Muscle of leg (tissue), 3 donors: ENCODE measurements at regions not wholly inside any gene's neighbourhood (a gene's known extent, or its start where the extent isn't known, plus 50 kb on each side); places are given as distances from the start of the nearest gene placed in this dataset.

Source experiments
- DNase-seq: peaks from one replicate; pipeline ENCODE4 v3.0.0; 2013
- H3K27ac ChIP-seq: one replicate; pipeline ENCODE4 v1.5.1; 2013; ENCODE audit warnings: mild to moderate bottlenecking, low read length, control low read depth
- H3K27me3 ChIP-seq: one replicate; pipeline ENCODE4 v1.6.1; 2013; ENCODE audit warnings: low read length; ENCODE audit not compliant: control insufficient read depth, insufficient read depth
- H3K36me3 ChIP-seq: one replicate; pipeline ENCODE4 v1.6.1; 2013; ENCODE audit warnings: low read length; ENCODE audit not compliant: control insufficient read depth, insufficient read depth
- H3K4me1 ChIP-seq: one replicate; pipeline ENCODE4 v1.6.1; 2013; ENCODE audit warnings: low read length; ENCODE audit not compliant: control insufficient read depth, insufficient read depth
- H3K4me3 ChIP-seq: one replicate; pipeline ENCODE4 v1.5.1; 2013; ENCODE audit warnings: low read length, control low read depth
- H3K9me3 ChIP-seq: replicated peaks from 2 replicates; pipeline ENCODE4 v1.6.1; 2013; ENCODE audit warnings: low read depth, low read length; ENCODE audit not compliant: control insufficient read depth
- WGBS: methylation state at CpG from one replicate; pipeline ENCODE4 v1.1.5; 2013; ENCODE audit warnings: missing lambda C conversion rate; ENCODE audit not compliant: insufficient coverage; 5-methylcytosine and 5-hydroxymethylcytosine counted together

GRCh38 chr3:168431491-168431890, 335.8 kb upstream of the GOLIM4 start:
- no CpG with 5 or more reads among the region's 2 CpGs for WGBS
- no peak for DNase-seq

GRCh38 chr3:168427835-168428475, 332.2 kb upstream of the GOLIM4 start:
- WGBS: no CpG with 5 or more reads among the region's 1 CpG
- Histone ChIP-seq H3K4me3 (no peak overlapping the region), H3K36me3 (no peaks in the 10 kb centered on the region), H3K27me3 (no peaks in the 10 kb centered on the region), H3K4me1 (no peaks in the 10 kb centered on the region), H3K9me3 (no peaks in the 10 kb centered on the region), H3K27ac (no peak overlapping the region)
- peak; percentile 17 for DNase-seq

More at GRCh38 chr3:168431491-168431890, 335.8 kb upstream of the GOLIM4 start:
- H3K27ac ChIP-seq: no peak overlapping the region
- no peaks in the 10 kb centered on the region for H3K36me3 ChIP-seq
- H3K27me3 ChIP-seq: no peaks in the 10 kb centered on the region
- H3K9me3 ChIP-seq: no peaks in the 10 kb centered on the region
- no peak overlapping the region for H3K4me3 ChIP-seq
- no peaks in the 10 kb centered on the region for H3K4me1 ChIP-seq

- peak; percentile 4 for DNase-seq
- Histone ChIP-seq H3K36me3 (no peaks in the 10 kb centered on the region), H3K27ac (no peak overlapping the region), H3K4me1 (no peaks in the 10 kb centered on the region), H3K4me3 (no peak overlapping the region), H3K27me3 (no peaks in the 10 kb centered on the region), H3K9me3 (no peaks in the 10 kb centered on the region)
- WGBS: no CpG with 5 or more reads among the region's 2 CpGs
Measured at GRCh38 chr3:168427156-168427555, 331.4 kb upstream of the GOLIM4 start.

- no peak for DNase-seq
- 84% methylated on average over 3 of the region's 4 CpGs for WGBS
- Histone ChIP-seq H3K27ac (no peak overlapping the region), H3K9me3 (no peaks in the 10 kb centered on the region), H3K27me3 (no peaks in the 10 kb centered on the region), H3K36me3 (no peaks in the 10 kb centered on the region), H3K4me3 (no peak overlapping the region), H3K4me1 (no peaks in the 10 kb centered on the region)
Measured at GRCh38 chr3:168425936-168426595, 330.3 kb upstream of the GOLIM4 start.

GRCh38 chr3:168424059-168424734, 328.5 kb upstream of the GOLIM4 start:
- no peaks in the 10 kb centered on the region for H3K36me3 ChIP-seq
- no peaks in the 10 kb centered on the region for H3K27me3 ChIP-seq
- WGBS: 40% methylated on average over 1 of the region's 4 CpGs
- no peak overlapping the region for H3K27ac ChIP-seq
- DNase-seq: no peak
- H3K9me3 ChIP-seq: no peaks in the 10 kb centered on the region
- no peak overlapping the region for H3K4me3 ChIP-seq
- no peaks in the 10 kb centered on the region for H3K4me1 ChIP-seq

- no peak overlapping the region for H3K27ac ChIP-seq
- no CpG with 5 or more reads among the region's 1 CpG for WGBS
- no peak for DNase-seq
- H3K4me1 ChIP-seq: no peaks in the 10 kb centered on the region
- no peak overlapping the region for H3K4me3 ChIP-seq
- H3K36me3 ChIP-seq: no peaks in the 10 kb centered on the region
- H3K27me3 ChIP-seq: no peaks in the 10 kb centered on the region
- no peaks in the 10 kb centered on the region for H3K9me3 ChIP-seq
Measured at GRCh38 chr3:168422843-168423242, 327.1 kb upstream of the GOLIM4 start.

GRCh38 chr3:168419091-168419490, 323.4 kb upstream of the GOLIM4 start:
- Histone ChIP-seq H3K36me3 (no peaks in the 10 kb centered on the region), H3K4me3 (no peak overlapping the region), H3K4me1 (no peaks in the 10 kb centered on the region), H3K27me3 (no peaks in the 10 kb centered on the region), H3K9me3 (no peaks in the 10 kb centered on the region), H3K27ac (no peak overlapping the region)
- no peak for DNase-seq
- no CpG with 5 or more reads among the region's 2 CpGs for WGBS

GRCh38 chr3:168417016-168417415, 321.3 kb upstream of the GOLIM4 start:
- Histone ChIP-seq H3K27me3 (no peaks in the 10 kb centered on the region), H3K36me3 (no peaks in the 10 kb centered on the region), H3K9me3 (no peaks in the 10 kb centered on the region), H3K4me3 (no peak overlapping the region), H3K27ac (no peak overlapping the region), H3K4me1 (no peaks in the 10 kb centered on the region)
- DNase-seq: no peak
- no CpG with 5 or more reads among the region's 1 CpG for WGBS

GRCh38 chr3:168416446-168416845, 320.7 kb upstream of the GOLIM4 start:
- Histone ChIP-seq H3K9me3 (no peaks in the 10 kb centered on the region), H3K27ac (no peak overlapping the region), H3K27me3 (no peaks in the 10 kb centered on the region), H3K4me1 (no peaks in the 10 kb centered on the region), H3K4me3 (no peak overlapping the region), H3K36me3 (no peaks in the 10 kb centered on the region)
- no CpG with 5 or more reads among the region's 6 CpGs for WGBS
- no peak for DNase-seq

- WGBS: 100% methylated on average over 1 of the region's 1 CpG
- no peak for DNase-seq
- Histone ChIP-seq H3K4me1 (no peaks in the 10 kb centered on the region), H3K4me3 (no peak overlapping the region), H3K9me3 (no peaks in the 10 kb centered on the region), H3K27ac (no peak overlapping the region), H3K27me3 (no peaks in the 10 kb centered on the region), H3K36me3 (no peaks in the 10 kb centered on the region)
Measured at GRCh38 chr3:168414149-168414548, 318.4 kb upstream of the GOLIM4 start.
